H9 (cell line): ENCODE measurements at regions not wholly inside any gene's neighbourhood (a gene's known extent, or its start where the extent isn't known, plus 50 kb on each side); places are given as distances from the start of the nearest gene placed in this dataset.

ENCODE experiments used
- DNase-seq: peaks from one replicate; pipeline ENCODE4 v3.0.0-alpha.2; 2017
- H2AFZ ChIP-seq: one replicate; pipeline ENCODE4 v1.6.1; 2013; ENCODE audit warnings: mild to moderate bottlenecking, low read length, control low read depth, moderate library complexity
- H2AK5ac ChIP-seq: 2 replicates; pipeline ENCODE4 v1.6.1; 2013; ENCODE audit warnings: low read length, control low read depth, mixed read lengths; ENCODE audit not compliant: insufficient read length
- H2BK120ac ChIP-seq: one replicate; pipeline ENCODE4 v1.6.1; 2013; ENCODE audit warnings: low read depth, mild to moderate bottlenecking, low read length, control low read depth, inconsistent platforms; ENCODE audit not compliant: poor library complexity, severe bottlenecking
- H2BK12ac ChIP-seq: 2 replicates; pipeline ENCODE4 v1.6.1; 2013; ENCODE audit warnings: low read length, control low read depth, mixed read lengths, low read depth; ENCODE audit not compliant: insufficient read length
- H2BK15ac ChIP-seq: 2 replicates; pipeline ENCODE4 v1.6.1; 2013; ENCODE audit warnings: low read depth, low read length, control low read depth
- H2BK20ac ChIP-seq: one replicate; pipeline ENCODE4 v1.6.1; 2013; ENCODE audit warnings: low read depth, mild to moderate bottlenecking, low read length, control low read depth, inconsistent platforms; ENCODE audit not compliant: poor library complexity, severe bottlenecking
- H2BK5ac ChIP-seq: 2 replicates; pipeline ENCODE4 v1.6.1; 2013; ENCODE audit warnings: low read length, control low read depth, mixed read lengths; ENCODE audit not compliant: insufficient read length
- H3K14ac ChIP-seq: 2 replicates; pipeline ENCODE4 v1.6.1; 2013; ENCODE audit warnings: low read length, control low read depth; ENCODE audit not compliant: insufficient read depth
- H3K18ac ChIP-seq: 2 replicates; pipeline ENCODE4 v1.6.1; 2013; ENCODE audit warnings: low read depth, mild to moderate bottlenecking, mixed read lengths, low read length, control low read depth; ENCODE audit not compliant: insufficient read length
- H3K23ac ChIP-seq: 2 replicates; pipeline ENCODE4 v1.6.1; 2013; ENCODE audit warnings: low read length, control low read depth, mixed read lengths, low read depth; ENCODE audit not compliant: insufficient read length
- H3K23me2 ChIP-seq: 2 replicates; pipeline ENCODE4 v1.6.1; 2013; ENCODE audit warnings: low read depth, mild to moderate bottlenecking, mixed read lengths, low read length, control low read depth; ENCODE audit not compliant: insufficient read length, poor library complexity, severe bottlenecking
- H3K27ac ChIP-seq: 2 replicates; pipeline ENCODE4 v1.5.1; 2013; ENCODE audit warnings: low read length, control low read depth, mixed read lengths, low read depth; ENCODE audit not compliant: insufficient read length
- H3K27me3 ChIP-seq: 2 replicates; pipeline ENCODE4 v1.6.1; 2013; ENCODE audit warnings: low read length, control low read depth, inconsistent platforms; ENCODE audit not compliant: insufficient read depth
- H3K4ac ChIP-seq: 2 replicates; pipeline ENCODE4 v1.6.1; 2013; ENCODE audit warnings: low read depth, mild to moderate bottlenecking, control low read depth, inconsistent platforms, low read length, moderate library complexity
- H3K4me1 ChIP-seq: 2 replicates; pipeline ENCODE4 v1.6.1; 2013; ENCODE audit warnings: low read length, control low read depth, inconsistent platforms; ENCODE audit not compliant: insufficient read depth
- H3K4me2 ChIP-seq: 2 replicates; pipeline ENCODE4 v1.6.1; 2013; ENCODE audit warnings: low read length, control low read depth, mixed read lengths; ENCODE audit not compliant: insufficient read length, insufficient read depth
- H3K56ac ChIP-seq: 2 replicates; pipeline ENCODE4 v1.6.1; 2013; ENCODE audit warnings: low read depth, mild to moderate bottlenecking, mixed read lengths, low read length, control low read depth; ENCODE audit not compliant: insufficient read length
- H3K79me1 ChIP-seq: 2 replicates; pipeline ENCODE4 v1.6.1; 2013; ENCODE audit warnings: low read depth, mild to moderate bottlenecking, moderate library complexity, low read length, control low read depth, inconsistent platforms; ENCODE audit not compliant: insufficient read depth, poor library complexity, severe bottlenecking
- H3K79me2 ChIP-seq: 2 replicates; pipeline ENCODE4 v1.6.1; 2013; ENCODE audit warnings: low read length, control low read depth, inconsistent platforms; ENCODE audit not compliant: insufficient read depth
- H3K9ac ChIP-seq: 2 replicates; pipeline ENCODE4 v1.6.1; 2013; ENCODE audit warnings: low read length, control low read depth, mixed read lengths; ENCODE audit not compliant: insufficient read length; ENCODE audit errors: extremely low read depth
- H3K9me3 ChIP-seq: one replicate; pipeline ENCODE4 v1.6.1; 2013; ENCODE audit warnings: low read depth, low read length, inconsistent platforms; ENCODE audit not compliant: control insufficient read depth
- H3T11ph ChIP-seq: one replicate; pipeline ENCODE4 v1.6.1; 2013; ENCODE audit warnings: mild to moderate bottlenecking, low read length, control low read depth, inconsistent platforms
- H4K20me1 ChIP-seq: one replicate; pipeline ENCODE4 v1.6.1; 2013; ENCODE audit not compliant: control insufficient read depth, insufficient read length, insufficient read depth
- H4K5ac ChIP-seq: 2 replicates; pipeline ENCODE4 v1.6.1; 2013; ENCODE audit warnings: low read depth, mild to moderate bottlenecking, mixed read lengths, low read length, control low read depth; ENCODE audit not compliant: insufficient read length
- H4K8ac ChIP-seq: replicated peaks from 2 replicates; pipeline ENCODE4 v1.6.1; 2013; ENCODE audit warnings: low read length, control low read depth, mixed read lengths, low read depth; ENCODE audit not compliant: insufficient read length
- H4K91ac ChIP-seq: 2 replicates; pipeline ENCODE4 v1.6.1; 2013; ENCODE audit warnings: low read depth, mild to moderate bottlenecking, moderate library complexity, mixed read lengths, low read length, control low read depth; ENCODE audit not compliant: insufficient read length
- H3K27ac Mint-ChIP-seq, 3 experiments: 2 replicates in 2 of 3; 3 replicates in 1 of 3; pipeline ENCODE4 v1.8.0; 2020 to 2021; ENCODE audit warnings: mixed read lengths in 3 of 3, mild to moderate bottlenecking in 1 of 3, moderate library complexity in 1 of 3
- H3K27me3 Mint-ChIP-seq: 2 replicates; pipeline ENCODE4 v1.8.0; 2021; ENCODE audit warnings: low read depth, mild to moderate bottlenecking, moderate library complexity, mixed read lengths
- H3K36me3 Mint-ChIP-seq, 3 experiments: 2 replicates in 2 of 3; 3 replicates in 1 of 3; pipeline ENCODE4 v1.8.0; 2020 to 2021; ENCODE audit warnings: low read depth in 3 of 3, mixed read lengths in 3 of 3; ENCODE audit not compliant: insufficient read depth in 1 of 3
- H3K4me1 Mint-ChIP-seq, 2 experiments: 2 replicates each; pipeline ENCODE4 v1.8.0; 2020; ENCODE audit warnings: mixed read lengths in 2 of 2
- H3K4me3 Mint-ChIP-seq, 2 experiments: 2 replicates in 1 of 2; 3 replicates in 1 of 2; pipeline ENCODE4 v1.8.0; 2020 to 2021; ENCODE audit warnings: mild to moderate bottlenecking in 2 of 2, mixed read lengths in 2 of 2, moderate library complexity in 1 of 2
- H3K9me3 Mint-ChIP-seq, 2 experiments: 2 replicates in 1 of 2; 3 replicates in 1 of 2; pipeline ENCODE4 v1.8.0; 2020; ENCODE audit warnings: mild to moderate bottlenecking in 2 of 2, mixed read lengths in 2 of 2, moderate library complexity in 1 of 2
- WGBS: extraction: QIAGEN DNeasy Blood & Tissue Kit; methylation state at CpG from one replicate; pipeline ENCODE4 v1.1.7; 2013; ENCODE audit warnings: missing lambda C conversion rate, low lambda C conversion rate, mixed read lengths; ENCODE audit not compliant: insufficient read length; ENCODE audit errors: extremely low coverage; 5-methylcytosine and 5-hydroxymethylcytosine counted together
- TF ChIP-seq, protein P1 (sequence below): fragments of 200-600 bp; sonication (generic); conservative IDR thresholded peaks from 3 replicates; pipeline ENCODE4 v1.8.0; 2021; ENCODE audit warnings: antibody characterized with exemption, mild to moderate bottlenecking

- H2BK12ac ChIP-seq: no peak overlapping the region
- no CpG with 5 or more reads among the region's 3 CpGs for WGBS
- H3K27ac Mint-ChIP-seq: no peak overlapping the region
- TF ChIP-seq, protein P1, sequence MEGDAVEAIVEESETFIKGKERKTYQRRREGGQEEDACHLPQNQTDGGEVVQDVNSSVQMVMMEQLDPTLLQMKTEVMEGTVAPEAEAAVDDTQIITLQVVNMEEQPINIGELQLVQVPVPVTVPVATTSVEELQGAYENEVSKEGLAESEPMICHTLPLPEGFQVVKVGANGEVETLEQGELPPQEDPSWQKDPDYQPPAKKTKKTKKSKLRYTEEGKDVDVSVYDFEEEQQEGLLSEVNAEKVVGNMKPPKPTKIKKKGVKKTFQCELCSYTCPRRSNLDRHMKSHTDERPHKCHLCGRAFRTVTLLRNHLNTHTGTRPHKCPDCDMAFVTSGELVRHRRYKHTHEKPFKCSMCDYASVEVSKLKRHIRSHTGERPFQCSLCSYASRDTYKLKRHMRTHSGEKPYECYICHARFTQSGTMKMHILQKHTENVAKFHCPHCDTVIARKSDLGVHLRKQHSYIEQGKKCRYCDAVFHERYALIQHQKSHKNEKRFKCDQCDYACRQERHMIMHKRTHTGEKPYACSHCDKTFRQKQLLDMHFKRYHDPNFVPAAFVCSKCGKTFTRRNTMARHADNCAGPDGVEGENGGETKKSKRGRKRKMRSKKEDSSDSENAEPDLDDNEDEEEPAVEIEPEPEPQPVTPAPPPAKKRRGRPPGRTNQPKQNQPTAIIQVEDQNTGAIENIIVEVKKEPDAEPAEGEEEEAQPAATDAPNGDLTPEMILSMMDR: peak; percentile 88
- H3K36me3 Mint-ChIP-seq: peaks cover 0 to 8% (median 3%) of the 10 kb centered on the region in 3 experiments; a peak in 4 of 7 replicates
- no peak overlapping the region for H4K5ac ChIP-seq
- H2BK5ac ChIP-seq: no peak overlapping the region
- no peak overlapping the region for H2BK15ac ChIP-seq
- H3K27ac ChIP-seq: no peak overlapping the region
- H3K56ac ChIP-seq: no peak overlapping the region
- H3K4me3 Mint-ChIP-seq: no peak overlapping the region; a peak in 1 of 5 replicates
- no peaks in the 10 kb centered on the region for H3K79me1 ChIP-seq
- no peak overlapping the region for H3K4ac ChIP-seq
- H3K9me3 ChIP-seq: no peaks in the 10 kb centered on the region
- H3K14ac ChIP-seq: no peak overlapping the region
- H3K23ac ChIP-seq: no peak overlapping the region
- H3K27me3 Mint-ChIP-seq: peaks cover 42% of the 10 kb centered on the region
- H2AK5ac ChIP-seq: no peak overlapping the region
- peaks cover 3 to 7% of the 10 kb centered on the region in 2 experiments; a peak in 3 of 5 replicates for H3K9me3 Mint-ChIP-seq
- no peaks in the 10 kb centered on the region for H3K79me2 ChIP-seq
- no peak overlapping the region for H2BK20ac ChIP-seq
- H4K8ac ChIP-seq: no peak overlapping the region
- no peak overlapping the region for H4K91ac ChIP-seq
- no peak overlapping the region for H3K9ac ChIP-seq
- peaks cover 0 to 4% of the 10 kb centered on the region in 2 experiments; a peak in 1 of 4 replicates for H3K4me1 Mint-ChIP-seq
- H2AFZ ChIP-seq: no peak overlapping the region
- H2BK120ac ChIP-seq: no peak overlapping the region
- H3K18ac ChIP-seq: no peak overlapping the region
- no peaks in the 10 kb centered on the region for H3K4me1 ChIP-seq
- no peak overlapping the region for H3T11ph ChIP-seq
- no peaks in the 10 kb centered on the region for H3K23me2 ChIP-seq
- H3K4me2 ChIP-seq: no peak overlapping the region
- peak; percentile 76 for DNase-seq
- H3K27me3 ChIP-seq: no peaks in the 10 kb centered on the region
- H4K20me1 ChIP-seq: no peaks in the 10 kb centered on the region
These were observed 197.3 kb upstream of the SDK2 start for GRCh38 chr17:73841431-73842060.
